ENCODE measurements at regions not wholly inside any gene's neighbourhood (a gene's known extent, or its start where the extent isn't known, plus 50 kb on each side); places are given as distances from the start of the nearest gene placed in this dataset.

- no peak for DNase-seq (ENCODE audit: low read depth, low spot score)
These were observed 468.3 kb upstream of the BOD1L1 start for GRCh38 chr4:14095831-14096230.

- DNase-seq (ENCODE audit: low read depth, low spot score): peak; percentile 13
These were observed 469.0 kb upstream of the BOD1L1 start for GRCh38 chr4:14096396-14096965.

DNA sequence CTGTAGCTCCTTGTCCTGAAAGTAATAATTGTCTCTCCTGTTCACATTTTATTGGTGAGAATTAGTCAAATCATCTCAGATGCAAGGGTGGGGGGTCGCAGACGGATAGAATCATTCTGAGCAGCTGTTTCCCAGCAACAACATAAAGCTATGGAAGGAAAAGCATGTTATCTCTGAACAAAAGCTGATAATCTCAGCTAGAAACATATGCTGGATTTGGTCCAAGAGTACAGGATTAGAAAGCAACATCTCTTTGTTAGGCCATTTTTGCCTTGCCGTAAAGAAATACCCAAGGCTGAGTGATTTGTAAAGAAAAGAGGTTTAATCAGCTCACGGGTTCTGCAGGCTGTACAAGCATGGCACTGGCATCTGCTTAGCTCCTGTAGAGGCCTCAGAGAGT lies 472.8 kb upstream of the BOD1L1 start:
- DNase-seq (ENCODE audit: low read depth, low spot score): no peak

DNA sequence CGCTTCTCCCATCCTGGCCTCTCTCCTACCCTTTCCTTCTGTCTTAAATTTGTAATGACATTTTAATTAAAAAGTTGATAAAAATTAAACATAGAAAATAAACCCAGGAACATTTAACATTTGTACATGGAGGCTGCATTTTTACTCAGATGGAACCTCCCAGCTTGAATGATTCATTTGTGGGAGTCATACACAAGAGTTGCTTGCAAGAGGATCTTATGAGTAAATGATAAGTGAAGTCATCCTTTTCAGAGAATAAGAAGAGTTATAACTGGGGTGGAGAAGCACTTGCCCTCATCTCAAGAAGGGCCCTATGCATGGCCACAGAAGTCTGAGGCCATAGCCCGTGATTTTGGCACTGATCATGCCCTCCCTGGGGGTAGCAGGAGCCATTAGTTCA lies 482.9 kb upstream of the BOD1L1 start:
- DNase-seq (ENCODE audit: low read depth, low spot score): peak; percentile 9

DNA sequence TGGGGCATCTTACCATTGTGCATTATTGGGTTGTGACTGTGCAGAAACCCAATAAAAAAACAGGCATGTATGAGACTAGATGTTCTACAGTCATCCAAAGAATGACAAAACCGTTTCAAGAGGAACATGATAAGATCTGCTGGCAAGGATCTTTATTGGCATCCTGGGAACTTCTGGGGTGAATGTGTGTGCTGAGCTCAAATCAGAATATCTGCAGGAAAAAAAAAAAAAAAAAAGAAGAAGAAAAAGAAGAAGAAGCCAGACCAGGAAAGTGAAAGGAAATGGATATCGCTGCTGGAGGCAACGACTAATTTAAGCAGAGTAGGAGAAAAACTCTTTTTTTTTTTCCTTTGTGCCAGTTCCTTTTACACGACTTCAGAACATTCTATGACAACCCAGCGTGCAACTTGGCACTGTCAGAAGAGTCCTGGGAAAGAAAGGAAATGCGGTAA lies 484.2 kb upstream of the BOD1L1 start:
- peak; percentile 34 for DNase-seq (ENCODE audit: low read depth, low spot score)

DNA sequence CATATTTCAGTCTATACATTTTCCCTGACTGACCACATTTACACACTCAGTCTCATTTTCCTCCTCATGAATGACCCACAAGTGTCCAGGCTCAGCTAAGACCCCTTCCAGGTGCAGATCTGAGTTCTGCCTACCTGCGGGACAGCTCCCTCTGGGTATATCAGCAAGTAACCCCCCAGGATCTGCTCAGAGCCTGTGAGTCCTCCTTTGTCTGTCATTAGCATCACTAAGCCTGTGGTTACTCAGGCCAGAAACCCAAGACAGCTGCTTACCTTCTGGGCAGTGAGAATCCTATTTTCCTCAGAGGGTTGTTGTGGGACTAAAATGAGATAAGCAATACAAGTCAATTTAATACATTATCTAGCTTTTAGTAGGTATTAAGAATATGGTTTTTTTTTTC lies 487.6 kb upstream of the BOD1L1 start:
- no peak for DNase-seq (ENCODE audit: low read depth, low spot score)

- DNase-seq (ENCODE audit: low read depth, low spot score): no peak
These were observed 490.2 kb upstream of the BOD1L1 start for GRCh38 chr4:14117575-14118238.

GRCh38 chr4:14124816-14125215 lies 497.3 kb upstream of the BOD1L1 start:
- no peak for DNase-seq (ENCODE audit: low read depth, low spot score)

DNA sequence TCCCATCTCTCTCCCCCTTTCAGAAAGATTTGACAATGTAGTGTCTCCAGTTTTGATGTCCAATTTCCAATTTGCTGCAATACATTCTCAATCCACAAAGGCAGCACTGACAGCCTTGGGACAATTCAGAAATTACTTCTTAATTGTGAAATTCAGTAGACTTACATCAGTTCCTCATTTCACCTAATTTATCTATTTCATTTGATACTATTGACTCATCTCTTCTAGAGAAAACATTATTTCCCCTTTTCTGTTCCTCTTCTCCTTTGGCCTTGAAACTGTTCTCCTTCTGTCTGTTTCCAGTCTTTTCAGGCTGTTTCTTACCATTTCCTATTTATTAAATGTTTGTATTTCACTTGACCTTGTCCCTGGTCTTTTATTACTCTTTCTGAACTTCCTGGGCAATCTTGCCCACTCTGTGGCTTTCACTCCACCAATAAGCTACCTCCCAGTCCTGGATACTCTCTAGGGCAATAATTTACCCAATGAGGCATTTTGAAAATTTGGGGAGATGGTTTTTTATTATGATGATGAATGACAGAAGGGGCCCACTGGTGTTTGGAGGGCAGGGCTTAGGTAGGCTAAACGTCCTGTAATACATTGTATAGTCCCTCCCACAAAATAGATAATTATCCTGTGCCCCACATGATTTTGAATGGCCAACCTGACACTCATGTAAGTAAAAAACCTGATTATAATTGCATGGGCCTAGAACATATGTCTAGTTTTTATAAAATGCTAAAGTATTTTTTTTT lies 498.0 kb upstream of the BOD1L1 start:
- DNase-seq (ENCODE audit: low read depth, low spot score): no peak

GRCh38 chr4:14130551-14130950 lies 503.0 kb upstream of the BOD1L1 start:
- no peak for DNase-seq (ENCODE audit: low read depth, low spot score)

DNA sequence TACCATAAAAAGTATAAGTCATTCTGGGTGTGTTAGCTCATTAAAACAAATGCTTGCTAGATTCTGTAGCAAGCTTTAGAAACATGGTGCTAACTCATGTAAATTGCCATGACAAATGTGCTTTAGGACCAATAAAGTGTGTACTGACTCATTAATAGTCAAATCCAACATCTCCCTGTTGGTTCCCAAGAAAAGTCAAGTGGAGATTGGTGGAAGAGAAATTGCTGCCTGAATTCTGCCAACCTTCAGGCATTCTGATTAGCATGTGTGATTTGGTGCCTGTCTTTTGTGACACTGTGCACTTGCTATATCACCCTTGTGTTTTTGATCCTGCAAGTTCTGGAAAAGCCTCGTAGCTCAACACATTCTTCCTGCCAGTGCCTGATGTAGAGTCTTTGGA lies 503.8 kb upstream of the BOD1L1 start:
- no peak for DNase-seq (ENCODE audit: low read depth, low spot score)

DNA sequence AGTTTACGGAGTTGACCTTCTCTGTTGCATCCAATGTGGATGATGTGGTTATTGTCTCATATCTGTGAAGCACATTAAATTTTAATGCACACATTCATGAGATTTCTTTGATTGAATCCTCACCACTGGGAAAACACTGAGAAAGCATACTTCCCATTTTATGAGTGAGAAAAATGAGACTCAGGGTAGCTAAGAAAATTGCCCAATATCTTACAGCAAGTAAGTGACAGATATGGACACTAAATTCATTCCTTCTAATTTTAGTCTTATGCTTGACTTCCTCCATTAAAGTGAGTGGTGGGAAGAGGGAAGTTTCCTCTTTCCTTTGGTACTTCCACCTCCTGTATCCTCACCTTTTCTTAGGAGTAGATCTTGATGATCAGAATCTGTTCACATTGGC lies 504.8 kb upstream of the BOD1L1 start:
- no peak for DNase-seq (ENCODE audit: low read depth, low spot score)

- no peak for DNase-seq (ENCODE audit: low read depth, low spot score)
These were observed 510.6 kb upstream of the BOD1L1 start for GRCh38 chr4:14138106-14138505.

GRCh38 chr4:14143892-14144291 lies 516.4 kb upstream of the BOD1L1 start:
- no peak for DNase-seq (ENCODE audit: low read depth, low spot score)

- peak; percentile 73 for DNase-seq (ENCODE audit: low read depth, low spot score)
These were observed 521.9 kb upstream of the BOD1L1 start for GRCh38 chr4:14149176-14150053.

- DNase-seq (ENCODE audit: low read depth, low spot score): no peak
These were observed 523.6 kb upstream of the BOD1L1 start for GRCh38 chr4:14151101-14151500.

- no peak for DNase-seq (ENCODE audit: low read depth, low spot score)
These were observed 525.5 kb upstream of the BOD1L1 start for GRCh38 chr4:14152834-14153519.

DNA sequence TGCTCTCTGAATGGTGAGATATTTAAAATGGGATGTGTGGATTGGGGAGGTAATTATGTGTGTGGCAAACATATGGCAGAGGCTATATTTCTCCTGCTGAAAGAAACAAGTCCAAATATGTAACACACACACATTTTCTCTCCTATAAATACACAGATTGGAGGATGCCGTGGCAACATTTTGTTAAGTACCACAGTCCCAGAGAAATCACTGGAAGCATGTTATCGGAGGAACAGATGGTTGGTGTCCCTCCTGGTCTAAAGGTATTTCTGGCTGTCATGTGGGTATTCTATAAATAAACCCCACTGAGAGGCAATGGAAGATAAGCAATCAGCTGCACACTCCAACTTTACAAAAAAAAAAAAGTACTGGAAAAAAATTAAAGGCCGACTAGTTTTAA lies 528.3 kb upstream of the BOD1L1 start:
- DNase-seq (ENCODE audit: low read depth, low spot score): no peak

- no peak for DNase-seq (ENCODE audit: low read depth, low spot score)
These were observed 529.7 kb upstream of the BOD1L1 start for GRCh38 chr4:14157262-14157661.

DNA sequence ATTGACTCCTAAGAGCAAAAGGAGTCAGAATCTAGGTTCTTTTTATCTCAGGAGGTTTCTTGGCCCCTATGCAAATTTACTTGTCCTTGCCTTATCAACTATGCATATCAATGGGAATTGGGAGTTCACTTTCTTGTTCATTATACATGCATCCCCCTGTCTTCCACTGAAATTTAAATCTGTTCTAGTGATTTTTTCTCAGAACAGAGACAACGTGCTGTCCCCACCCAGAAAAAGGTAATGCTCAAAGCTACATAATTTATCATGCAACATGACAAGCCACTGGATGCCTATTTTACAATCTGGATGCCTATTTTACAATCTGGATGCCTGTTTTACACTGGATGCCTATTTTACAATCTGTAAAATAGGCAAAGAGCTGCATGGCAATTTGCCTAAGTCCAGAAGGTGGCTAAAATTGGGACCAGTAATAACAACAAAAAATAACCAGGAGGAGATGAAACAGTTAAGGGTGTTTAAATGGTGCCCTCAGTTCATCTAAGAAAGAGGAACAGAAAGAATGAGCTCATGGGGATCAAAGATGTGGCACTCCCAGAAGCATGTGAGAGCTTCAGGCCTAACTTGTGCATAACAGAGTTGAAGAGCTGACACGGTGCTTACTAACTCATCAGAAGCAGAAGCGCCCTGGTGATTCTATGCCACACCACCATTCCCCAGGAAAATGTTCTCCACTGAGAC lies 537.8 kb upstream of the BOD1L1 start:
- DNase-seq (ENCODE audit: low read depth, low spot score): no peak

Measured in astrocyte of the hippocampus (primary cell).